ENCODE measurements at regions not wholly inside any gene's neighbourhood (a gene's known extent, or its start where the extent isn't known, plus 50 kb on each side); places are given as distances from the start of the nearest gene placed in this dataset.

DNA sequence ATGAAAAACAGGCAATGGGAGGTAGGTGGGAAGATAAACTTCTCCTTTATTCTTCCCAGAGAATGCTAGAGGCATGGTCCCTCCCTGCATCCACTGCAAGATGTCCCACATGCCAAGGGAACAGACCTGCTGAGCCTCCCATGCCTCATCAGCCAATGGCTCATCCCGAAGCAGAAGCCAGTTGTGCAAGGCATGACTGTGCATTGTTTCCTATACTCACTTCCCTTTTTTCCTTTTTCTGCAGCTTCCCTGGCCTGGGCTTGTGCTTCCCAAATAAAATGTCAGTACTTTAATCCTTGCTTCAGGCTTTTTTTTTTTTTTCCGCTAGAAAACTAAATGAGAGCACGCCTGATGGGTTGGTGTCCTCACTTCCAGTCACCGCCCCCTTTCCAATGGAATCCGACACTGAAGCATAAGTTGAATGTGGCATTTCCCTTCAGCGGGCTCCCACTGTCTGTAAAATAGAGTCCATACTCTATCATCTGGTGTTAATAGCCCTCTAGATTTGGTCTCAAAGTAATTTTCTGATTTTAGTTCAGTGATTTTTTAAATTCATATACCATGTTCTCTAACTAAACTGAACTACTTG is 239.0 kb upstream of the JADE1 start:
- Histone ChIP-seq H3K4ac (ENCODE audit: low read depth, low read length) (peak overlapping the region; percentile 57), H2AFZ (replicated peaks; ENCODE audit: low read length, poor library complexity) (no peak overlapping the region), H2BK120ac (ENCODE audit: low read depth, low read length) (peak overlapping the region; percentile 78), H3K9me1 (ENCODE audit: insufficient read depth, low read length) (peaks cover 6% of the 10 kb centered on the region), H3K18ac (ENCODE audit: low read depth, low read length) (0 out of 2 replicates have a peak overlapping the region, but pooled peaks have one; percentile 14), H3K4me2 (ENCODE audit: low read depth, low read length) (no peak overlapping the region), H4K5ac (ENCODE audit: low read depth, low read length) (no peak overlapping the region; the same call in 1 of the 2 replicates), H3K36me3 (ENCODE audit: control insufficient read depth, insufficient read depth, low read length) (no peaks in the 10 kb centered on the region), H3K14ac (replicated peaks; ENCODE audit: low read depth, low read length) (peak overlapping the region; percentile 29; the same call in 1 of the 2 replicates), H3K23ac (ENCODE audit: low read depth, low read length) (peak overlapping the region; percentile 29; the same call in 1 of the 2 replicates), H3K4me1 (ENCODE audit: control insufficient read depth, insufficient read depth, low read length) (peaks cover 24% of the 10 kb centered on the region), H3K9me3 (ENCODE audit: control insufficient read depth, insufficient read depth, low read length) (no peaks in the 10 kb centered on the region), H4K8ac (ENCODE audit: low read depth in 2 of 2, low read length in 2 of 2) (peak overlapping the region; percentile 33 to 51; a peak in 3 of 4 replicates), H2BK5ac (ENCODE audit: low read depth, low read length, poor library complexity, severe bottlenecking) (peak overlapping the region; percentile 0), H2BK20ac (ENCODE audit: low read depth, low read length) (peak overlapping the region; percentile 82), H4K91ac (ENCODE audit: insufficient read depth, low read depth, low read length) (peak overlapping the region; percentile 68), H3K4me3 (ENCODE audit: insufficient read depth, low read depth, low read length) (no peak overlapping the region), H3K56ac (ENCODE audit: extremely low read depth, insufficient read depth, low read length) (no peak overlapping the region), H4K20me1 (ENCODE audit: insufficient read depth, low read length) (no peaks in the 10 kb centered on the region), H3K27me3 (ENCODE audit: control insufficient read depth, insufficient read depth, low read length) (no peaks in the 10 kb centered on the region), H3K27ac (ENCODE audit: insufficient read depth, low read length) (peak overlapping the region; percentile 41; the same call in 1 of the 2 replicates), H2BK15ac (ENCODE audit: low read depth, low read length) (peak overlapping the region; percentile 11; the same call in 2 of the 3 replicates), H3K79me1 (ENCODE audit: low read depth in 1 of 2, low read length in 2 of 2) (peaks cover 0 to 6% of the 10 kb centered on the region in 2 experiments; a peak in 1 of 4 replicates), H3K9ac (ENCODE audit: low read depth, low read length) (no peak overlapping the region), H2AK9ac (replicated peaks; ENCODE audit: low read depth, low read length, poor library complexity) (no peak overlapping the region), H2AK5ac (ENCODE audit: low read depth, low read length) (peak overlapping the region; percentile 33; the same call in 1 of the 2 replicates)
- CTCF ChIA-PET = interaction anchor here (0.6 kb wide), 1 partner anchor 15 kb away, joined by 3 read pairs; no protein-coding TSS in a partner anchor
- intact Hi-C loops (cut with micrococcal nuclease) (loop anchor here (5.0 kb wide), 5 partner anchors 53 to 292 kb away; partner anchors contain the start of gene PGRMC2), dilution Hi-C loops (cut with HindIII; ENCODE audit: low sequenced_read_pairs, unreplicated experiment) (no loop called here), in situ Hi-C loops (cut with MboI; ENCODE audit: low sequenced_read_pairs) (loop anchor here (10.0 to 25.0 kb wide), 3 partner anchors 234 to 383 kb away; partner anchors contain the start of gene JADE1)
- 100% methylated on average over 1 of the region's 6 CpGs; no CpG with 5 or more reads in 1 of the 2 experiments for WGBS, 2 experiments (ENCODE audit: extremely low coverage in 2 of 2, insufficient read length in 1 of 2)
- BruUV-seq (replicated peaks) = no TSS peak
- ATAC-seq (ENCODE audit: low read depth) = no peak
- peak; percentile 62 for DNase-seq
- POLR2A ChIA-PET (ENCODE audit: unreplicated experiment) = no interaction called here
- TF ChIP-seq, protein P1, sequence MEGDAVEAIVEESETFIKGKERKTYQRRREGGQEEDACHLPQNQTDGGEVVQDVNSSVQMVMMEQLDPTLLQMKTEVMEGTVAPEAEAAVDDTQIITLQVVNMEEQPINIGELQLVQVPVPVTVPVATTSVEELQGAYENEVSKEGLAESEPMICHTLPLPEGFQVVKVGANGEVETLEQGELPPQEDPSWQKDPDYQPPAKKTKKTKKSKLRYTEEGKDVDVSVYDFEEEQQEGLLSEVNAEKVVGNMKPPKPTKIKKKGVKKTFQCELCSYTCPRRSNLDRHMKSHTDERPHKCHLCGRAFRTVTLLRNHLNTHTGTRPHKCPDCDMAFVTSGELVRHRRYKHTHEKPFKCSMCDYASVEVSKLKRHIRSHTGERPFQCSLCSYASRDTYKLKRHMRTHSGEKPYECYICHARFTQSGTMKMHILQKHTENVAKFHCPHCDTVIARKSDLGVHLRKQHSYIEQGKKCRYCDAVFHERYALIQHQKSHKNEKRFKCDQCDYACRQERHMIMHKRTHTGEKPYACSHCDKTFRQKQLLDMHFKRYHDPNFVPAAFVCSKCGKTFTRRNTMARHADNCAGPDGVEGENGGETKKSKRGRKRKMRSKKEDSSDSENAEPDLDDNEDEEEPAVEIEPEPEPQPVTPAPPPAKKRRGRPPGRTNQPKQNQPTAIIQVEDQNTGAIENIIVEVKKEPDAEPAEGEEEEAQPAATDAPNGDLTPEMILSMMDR (conservative IDR thresholded peaks at IDR 0.05; ENCODE audit: low read depth, low read length) = no peak
- no peak for TF ChIP-seq MXI1 (IDR thresholded peaks at IDR 0.05; ENCODE audit: borderline replicate concordance, low read depth, low read length)
- TF ChIP-seq BHLHE40 (IDR thresholded peaks at IDR 0.05; ENCODE audit: low read depth, low read length) = no peak
- TF ChIP-seq POLR2A (IDR thresholded peaks at IDR 0.05; ENCODE audit: low read depth, low read length) = no peak
- no peak for TF ChIP-seq MAZ (IDR thresholded peaks at IDR 0.05; ENCODE audit: borderline replicate concordance, low read depth, low read length)
- no peak for TF ChIP-seq FOS (IDR thresholded peaks at IDR 0.05; ENCODE audit: low read depth, low read length)
- TF ChIP-seq ELK1 (IDR thresholded peaks at IDR 0.05; ENCODE audit: borderline replicate concordance, low read depth, low read length) = no peak
- no peak for TF ChIP-seq CHD1 (IDR thresholded peaks at IDR 0.05; ENCODE audit: low read depth, low read length)
- peak; percentile 85 for TF ChIP-seq NFE2L2 (IDR thresholded peaks at IDR 0.05; ENCODE audit: low read depth, low read length)
- TF ChIP-seq CEBPB (IDR thresholded peaks at IDR 0.05; ENCODE audit: low read depth, low read length) = peak; percentile 86
- TF ChIP-seq, protein P2, sequence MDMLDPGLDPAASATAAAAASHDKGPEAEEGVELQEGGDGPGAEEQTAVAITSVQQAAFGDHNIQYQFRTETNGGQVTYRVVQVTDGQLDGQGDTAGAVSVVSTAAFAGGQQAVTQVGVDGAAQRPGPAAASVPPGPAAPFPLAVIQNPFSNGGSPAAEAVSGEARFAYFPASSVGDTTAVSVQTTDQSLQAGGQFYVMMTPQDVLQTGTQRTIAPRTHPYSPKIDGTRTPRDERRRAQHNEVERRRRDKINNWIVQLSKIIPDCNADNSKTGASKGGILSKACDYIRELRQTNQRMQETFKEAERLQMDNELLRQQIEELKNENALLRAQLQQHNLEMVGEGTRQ (IDR thresholded peaks at IDR 0.05; ENCODE audit: low read depth, low read length) = no peak
- TF ChIP-seq RAD21 (IDR thresholded peaks at IDR 0.05; ENCODE audit: low read length) = no peak
- TF ChIP-seq RCOR1 (IDR thresholded peaks at IDR 0.05; ENCODE audit: insufficient replicate concordance, low read length) = no peak
- TF ChIP-seq SMC3 (IDR thresholded peaks at IDR 0.05; ENCODE audit: low read depth, low read length) = no peak
- TF ChIP-seq RFX5 (IDR thresholded peaks at IDR 0.05; ENCODE audit: low read depth, low read length) = no peak

Data from IMR-90 (cell line).